ENCODE measurements at regions not wholly inside any gene's neighbourhood (a gene's known extent, or its start where the extent isn't known, plus 50 kb on each side); places are given as distances from the start of the nearest gene placed in this dataset.
"Not testable (repeated sequence)": the region's sequence is repeated elsewhere in the genome, so short reads cannot be mapped to it uniquely, and the experiment has no call there.

GRCh38 chr3:125831005-125831750 lies 137.8 kb upstream of the ROPN1B start:
- DNase-seq: not testable (repeated sequence)

DNA sequence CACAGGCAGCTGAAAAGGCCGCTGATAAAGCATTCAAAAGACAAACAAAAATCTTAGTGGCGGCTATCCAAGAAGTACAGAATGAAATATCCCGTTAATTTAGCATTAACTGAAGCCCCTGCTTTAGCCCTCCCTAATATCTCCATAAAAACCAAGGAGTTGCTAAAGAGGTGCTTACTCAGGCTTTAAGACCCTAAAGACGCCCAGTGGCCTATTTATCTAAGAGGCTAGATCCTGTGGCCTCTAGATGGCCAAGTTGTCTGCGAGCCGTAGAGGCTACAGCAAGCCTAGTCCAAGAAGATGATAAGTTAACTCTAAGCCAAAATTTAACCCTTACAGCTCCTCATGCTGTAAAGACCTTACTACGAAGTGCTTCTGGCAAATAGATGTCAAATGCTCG lies 133.4 kb upstream of the ROPN1B start:
- not testable (repeated sequence) for DNase-seq

DNA sequence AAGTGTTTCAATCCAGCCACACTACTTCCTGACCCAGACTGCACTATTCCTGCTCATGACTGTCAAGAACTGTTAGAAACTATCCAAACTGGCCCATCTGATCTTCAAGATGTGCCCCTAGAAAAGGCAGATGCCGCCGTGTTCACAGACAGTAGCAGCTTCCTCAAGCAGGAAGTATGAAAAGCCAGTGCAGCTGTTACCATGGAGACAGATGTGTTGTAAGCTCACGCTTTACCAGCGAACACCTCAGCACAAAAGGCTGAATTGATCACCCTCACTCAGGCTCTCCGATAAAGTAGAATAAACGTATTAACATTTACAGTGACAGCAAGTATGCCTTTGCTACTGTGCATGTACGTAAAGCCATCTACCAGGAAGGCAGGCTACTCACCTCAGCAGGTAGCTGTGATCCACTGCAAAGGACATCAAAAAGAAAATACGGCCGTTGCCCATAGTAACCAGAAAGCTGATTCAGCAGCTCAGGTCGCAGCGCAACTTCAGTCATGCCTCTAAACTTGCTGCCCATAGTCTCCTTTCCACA lies 132.9 kb upstream of the ROPN1B start:
- not testable (repeated sequence) for DNase-seq

DNA sequence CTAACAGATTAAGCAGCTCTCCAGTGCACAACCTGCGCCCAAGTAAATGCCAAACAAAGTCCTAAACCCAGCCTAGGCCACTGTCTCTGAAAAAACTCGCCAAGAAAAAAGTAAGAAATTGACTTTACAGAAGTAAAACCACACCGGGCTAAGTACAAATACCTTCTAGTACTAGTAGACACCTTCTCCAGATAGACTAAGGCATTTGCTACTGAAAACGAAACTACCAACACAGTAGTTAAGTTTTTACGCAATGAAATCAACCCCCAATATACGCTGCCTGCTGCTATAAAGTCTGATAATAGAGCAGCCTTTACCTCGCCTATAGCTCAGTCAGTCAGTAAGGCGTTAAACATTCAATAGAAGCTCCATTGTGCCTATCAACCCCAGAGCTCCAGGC lies 132.2 kb upstream of the ROPN1B start:
- DNase-seq: not testable (repeated sequence)

DNA sequence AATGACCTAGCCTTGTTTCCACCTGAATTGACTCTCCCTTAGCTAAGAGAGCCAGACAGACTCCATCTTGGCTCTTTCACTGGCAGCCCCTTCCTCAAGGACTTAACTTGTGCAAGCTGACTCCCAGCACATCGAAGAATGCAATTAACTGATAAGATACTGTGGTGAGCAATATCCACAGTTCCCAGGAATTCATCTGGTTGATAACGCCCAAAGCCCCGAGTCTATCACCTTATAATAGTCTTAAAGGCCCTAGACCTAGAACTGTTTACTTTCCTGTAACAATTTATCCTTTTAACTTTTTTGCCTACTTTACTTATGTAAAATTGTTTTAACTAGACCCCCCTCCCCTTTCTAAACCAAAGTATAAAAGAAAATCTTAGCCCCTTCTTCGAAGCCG lies 130.1 kb upstream of the ROPN1B start:
- not testable (repeated sequence) for DNase-seq

GRCh38 chr3:125840465-125840864 lies 128.5 kb upstream of the ROPN1B start:
- DNase-seq: not testable (repeated sequence)

DNA sequence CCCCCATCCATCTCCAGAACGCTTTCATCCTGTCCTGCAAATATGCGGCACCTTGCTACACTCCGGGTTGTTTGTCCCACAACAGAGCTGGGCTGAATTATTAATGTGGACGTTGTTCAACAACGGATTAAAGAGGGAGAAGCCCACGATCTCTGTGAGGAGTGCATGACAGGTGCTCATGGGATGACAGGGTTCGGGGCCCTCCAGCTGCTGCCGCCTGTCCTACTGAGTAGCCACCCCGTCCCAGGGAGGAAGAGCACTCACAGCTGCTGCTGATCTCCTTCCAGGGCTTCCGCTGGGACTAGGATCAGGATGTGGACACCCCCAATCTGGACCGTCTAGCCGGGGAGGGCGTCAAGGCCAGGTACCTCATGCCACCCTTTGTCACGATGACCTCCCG lies 121.0 kb upstream of the ROPN1B start:
- not testable (repeated sequence) for DNase-seq

- DNase-seq: not testable (repeated sequence)
Measured at GRCh38 chr3:125855006-125855405, 114.0 kb upstream of the ROPN1B start.

- DNase-seq: not testable (repeated sequence)
Measured at GRCh38 chr3:125860547-125860946, 108.4 kb upstream of the ROPN1B start.

DNA sequence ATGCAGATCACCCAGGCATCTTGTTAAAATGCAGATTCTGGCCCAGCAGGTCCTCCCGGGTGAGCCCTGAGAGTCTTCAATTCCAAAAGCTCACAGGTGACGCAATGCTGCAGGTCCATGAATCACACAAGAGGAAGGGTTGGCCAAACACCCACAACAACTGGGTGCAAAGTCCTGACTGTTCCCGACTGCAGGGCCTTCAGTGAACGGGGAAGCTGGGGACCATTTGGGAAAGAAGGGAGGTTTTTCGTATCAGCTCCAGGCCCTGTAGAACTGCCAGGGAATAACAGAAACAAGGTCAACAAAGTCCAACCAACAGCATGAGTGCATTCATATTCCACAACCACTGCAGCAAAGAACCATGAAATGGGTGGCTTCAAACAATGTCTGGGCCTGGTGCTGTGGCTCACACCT lies 106.1 kb upstream of the ROPN1B start:
- DNase-seq: not testable (repeated sequence)

- DNase-seq: not testable (repeated sequence)
Measured at GRCh38 chr3:125864532-125864931, 104.4 kb upstream of the ROPN1B start.

DNA sequence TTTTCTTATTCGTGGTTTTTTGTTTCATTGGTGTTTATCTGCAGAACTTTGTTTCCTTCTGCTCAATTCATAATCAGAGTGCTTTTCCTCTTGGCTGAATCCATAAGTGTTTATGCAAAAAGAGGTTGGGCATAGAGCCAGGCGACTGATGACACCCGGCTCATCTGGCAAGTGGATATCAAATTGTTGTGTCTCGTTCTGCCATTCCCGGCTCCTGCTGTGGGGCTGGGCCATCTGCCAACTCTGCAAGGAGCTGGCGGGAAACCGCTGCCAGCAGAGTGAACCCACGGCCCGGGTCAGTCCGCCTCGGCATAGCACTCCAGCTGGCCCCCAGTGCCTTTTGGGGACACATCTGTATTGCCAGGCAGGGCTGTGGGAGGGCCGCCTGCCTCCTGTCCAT lies 83.0 kb upstream of the ROPN1B start:
- not testable (repeated sequence) for DNase-seq

- DNase-seq: not testable (repeated sequence)
Measured at GRCh38 chr3:125899181-125899580, 69.8 kb upstream of the ROPN1B start.

GRCh38 chr3:125901473-125901872 lies 67.5 kb upstream of the ROPN1B start:
- not testable (repeated sequence) for DNase-seq

DNA sequence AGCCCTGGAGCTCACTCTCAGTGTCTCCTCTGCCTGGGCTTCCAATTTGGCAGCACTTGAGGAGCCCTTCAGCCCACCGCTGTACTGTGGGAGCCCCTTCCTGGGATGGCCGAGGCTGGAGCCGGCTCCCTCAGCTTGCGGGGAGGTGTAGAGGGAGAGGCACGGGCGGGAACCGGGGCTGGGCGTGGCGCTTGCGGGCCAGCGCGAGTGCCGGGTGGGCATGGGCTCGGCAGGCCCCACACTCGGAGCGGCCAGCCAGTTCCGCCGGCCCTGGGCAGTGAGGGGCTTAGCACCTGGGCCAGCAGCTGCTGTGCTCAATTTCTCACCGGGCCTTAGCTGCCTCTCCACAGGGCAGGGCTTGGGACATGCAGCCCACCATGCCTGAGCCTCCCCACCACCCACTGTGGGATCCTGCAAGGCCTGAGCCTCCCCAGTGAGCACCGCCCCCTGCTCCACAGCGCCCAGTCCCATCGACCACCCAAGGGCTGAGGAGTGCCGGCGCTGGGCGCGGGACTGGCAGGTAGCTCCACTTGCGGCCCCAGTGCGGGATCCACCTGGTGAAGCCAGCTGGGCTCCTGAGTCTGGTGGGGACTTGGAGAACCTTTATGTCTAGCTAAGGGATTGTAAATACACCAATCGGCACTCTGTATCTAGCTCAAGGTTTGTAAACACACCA lies 65.1 kb upstream of the ROPN1B start:
- DNase-seq: not testable (repeated sequence)

GRCh38 chr3:125907279-125907678 lies 61.7 kb upstream of the ROPN1B start:
- not testable (repeated sequence) for DNase-seq

- DNase-seq: not testable (repeated sequence)
Measured at GRCh38 chr3:125910851-125911250, 58.1 kb upstream of the ROPN1B start.

GRCh38 chr3:125914608-125915436 lies 54.2 kb upstream of the ROPN1B start:
- peak; percentile 50 for DNase-seq

- DNase-seq: peak; percentile 57
Measured at GRCh38 chr3:125915437-125915787, 53.6 kb upstream of the ROPN1B start.

DNA sequence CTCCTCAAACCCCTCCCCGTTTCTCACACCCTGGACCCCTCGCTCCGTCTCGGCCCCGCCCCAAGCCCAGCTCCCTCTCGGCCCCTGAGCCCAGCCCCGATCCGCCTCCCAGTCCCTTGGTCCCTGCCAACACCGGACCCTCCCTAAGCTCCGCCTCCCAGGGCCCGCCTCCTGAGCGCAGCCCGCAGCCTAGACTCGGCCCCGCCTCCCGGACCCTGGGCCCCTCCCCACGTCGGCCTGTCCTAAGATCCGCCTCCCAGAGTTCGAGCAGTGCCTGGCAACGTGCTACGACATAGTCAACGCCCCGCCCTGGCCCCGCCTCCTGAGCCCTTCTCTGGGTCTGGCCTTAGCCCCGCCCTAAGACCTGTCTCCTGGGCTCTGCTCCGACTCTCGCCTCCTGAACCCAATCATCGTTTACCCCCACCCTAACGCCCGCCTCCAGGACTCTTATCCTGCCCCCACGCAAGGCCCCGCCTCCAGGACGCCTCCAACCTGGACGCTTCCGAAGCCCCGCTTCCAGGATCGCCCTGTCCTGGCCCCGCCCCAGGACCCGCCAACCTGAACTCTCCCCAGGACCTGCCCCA lies 53.1 kb upstream of the ROPN1B start:
- DNase-seq: peak; percentile 99

DNA sequence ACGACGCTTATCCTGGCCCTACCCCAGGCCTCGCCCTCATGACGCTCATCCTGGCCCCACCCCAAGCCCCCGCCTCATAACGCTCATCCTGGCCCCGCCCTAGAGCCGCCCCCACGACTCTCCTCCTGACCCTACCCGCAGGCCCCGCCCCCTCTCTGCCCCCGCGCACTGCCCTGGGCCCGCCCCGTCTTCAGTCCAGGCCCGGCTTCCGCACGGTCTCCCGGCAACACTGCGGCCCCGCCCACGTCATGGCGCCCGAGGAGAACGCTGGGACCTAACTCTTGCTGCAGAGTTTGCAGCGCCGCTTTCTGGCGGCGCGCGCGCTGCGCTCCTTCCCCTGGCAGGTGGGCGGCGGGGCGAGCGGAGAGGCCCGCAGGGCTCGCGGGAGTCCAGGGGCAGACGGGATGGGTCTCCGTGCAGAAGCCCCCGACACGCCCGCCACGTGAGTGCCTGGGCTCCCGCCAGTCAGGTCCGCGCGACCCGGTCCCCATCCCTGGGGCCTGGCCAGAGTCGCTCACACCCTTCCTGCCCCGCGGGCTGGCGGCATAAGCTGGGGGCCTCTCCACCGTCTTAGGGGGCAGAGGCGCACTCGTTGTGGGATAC lies 52.5 kb upstream of the ROPN1B start:
- DNase-seq: no peak

DNA sequence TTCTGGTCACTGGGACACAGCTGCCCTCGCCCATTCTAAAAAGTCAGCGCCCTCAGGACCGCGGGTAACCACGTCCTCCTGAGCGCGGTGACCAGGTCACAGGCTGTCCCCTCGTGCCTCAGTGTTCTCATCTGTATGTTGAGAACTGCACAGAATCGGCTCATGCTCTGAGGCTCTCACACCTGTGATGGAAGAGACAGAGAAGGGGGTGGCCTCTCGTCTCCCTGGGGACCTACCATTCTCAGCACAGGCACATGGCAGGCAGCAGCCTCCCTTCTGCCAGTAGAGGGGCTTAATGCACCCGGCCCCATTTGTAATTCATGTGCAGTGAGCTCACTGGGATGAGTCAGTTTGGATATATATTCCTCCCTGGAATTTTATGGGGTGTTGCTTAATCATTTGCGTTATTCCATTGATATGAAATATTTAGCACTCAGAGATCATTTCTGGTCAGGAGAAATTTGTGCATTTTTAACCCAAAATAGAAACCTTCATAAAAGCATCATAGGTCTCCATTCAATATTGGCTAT lies 51.9 kb upstream of the ROPN1B start:
- peak; percentile 47 for DNase-seq

Data from T1000 (cell line).